SH-SY5Y (cell line): ENCODE measurements at regions not wholly inside any gene's neighbourhood (a gene's known extent, or its start where the extent isn't known, plus 50 kb on each side); places are given as distances from the start of the nearest gene placed in this dataset.

Experiments
- GATA2 ChIP-seq: IDR thresholded peaks from 2 replicates; pipeline ENCODE4 v1.6.1; 2011; ENCODE audit warnings: mild to moderate bottlenecking, low read depth, low read length
- GATA3 ChIP-seq: IDR thresholded peaks from 2 replicates; pipeline ENCODE4 v1.6.1; 2011; ENCODE audit warnings: low read depth, mild to moderate bottlenecking, low read length, moderate library complexity

GRCh38 chr6:96715608-96716007 lies 121.7 kb downstream of the GPR63 start:
- TF ChIP-seq GATA2 (no peak), GATA3 (no peak)
